B cell (primary cell): ENCODE measurements at regions not wholly inside any gene's neighbourhood (a gene's known extent, or its start where the extent isn't known, plus 50 kb on each side); places are given as distances from the start of the nearest gene placed in this dataset.

Source experiments
- ATAC-seq: fragments of 200-7000 bp; cut with Tn5 transposase; one replicate; pipeline ENCODE4 v1.10.0; 2021; ENCODE audit warnings: low read depth, mild to moderate bottlenecking, moderate number of reproducible peaks, moderate library complexity
- CTCF ChIA-PET: fragments of 350-600 bp; sonication (Branson Sonifier 250); formaldehyde crosslinking; loops from one replicate; lab custom pipeline; 2021; ENCODE audit warnings: antibody characterized with exemption, inconsistent platforms; lab: Charles Lee
- POLR2A ChIA-PET: fragments of 350-600 bp; sonication (Branson Sonifier 250); formaldehyde crosslinking; loops from one replicate; lab custom pipeline; 2021; ENCODE audit warnings: antibody characterized with exemption; lab: Charles Lee
- DNase-seq: peaks from one replicate; pipeline ENCODE4 v3.0.0; 2013
- H2AFZ ChIP-seq: 2 replicates; pipeline ENCODE4 v1.6.1; 2012; ENCODE audit warnings: mild to moderate bottlenecking, low read depth, low read length; ENCODE audit not compliant: insufficient read depth, poor library complexity, severe bottlenecking
- H3K27ac ChIP-seq, 2 donors: 1 replicate in 1 of 2; 2 replicates in 1 of 2; pipeline ENCODE4 v1.5.1; 2012 to 2013; ENCODE audit warnings: low read length in 2 of 2, mild to moderate bottlenecking in 2 of 2, moderate library complexity in 1 of 2
- H3K27me3 ChIP-seq, 4 experiments: fragments of 200-600 bp in 1 of 4; sonication (generic) in 1 of 4; replicated peaks in 1 of 4; 1 replicate in 2 of 4; 2 replicates in 2 of 4; pipeline versions ENCODE4 v1.6.1 to v1.7.0; 2013 to 2016; ENCODE audit warnings: low read length in 3 of 4, mild to moderate bottlenecking in 2 of 4, mixed read lengths in 1 of 4, moderate library complexity in 1 of 4; ENCODE audit not compliant: insufficient read depth in 4 of 4, control insufficient read depth in 3 of 4; ENCODE audit errors: control extremely low read depth in 1 of 4
- H3K36me3 ChIP-seq, 2 experiments: replicated peaks in 1 of 2; 1 replicate in 1 of 2; 2 replicates in 1 of 2; pipeline versions ENCODE4 v1.6.1 to v1.7.1; 2013; ENCODE audit warnings: low read length in 1 of 2; ENCODE audit not compliant: insufficient read depth in 2 of 2, control insufficient read depth in 1 of 2; ENCODE audit errors: control extremely low read depth in 1 of 2, extremely low read depth in 1 of 2
- H3K4me1 ChIP-seq, 2 donors: fragments of 200-600 bp in 1 of 2; sonication (generic) in 1 of 2; 1 replicate in 1 of 2; 2 replicates in 1 of 2; pipeline versions ENCODE4 v1.5.1 to v1.6.1; 2013 to 2017; ENCODE audit warnings: low read length in 2 of 2; ENCODE audit not compliant: control insufficient read depth in 2 of 2, insufficient read depth in 2 of 2
- H3K4me2 ChIP-seq: replicated peaks from 2 replicates; pipeline ENCODE3; 2012; ENCODE audit warnings: mild to moderate bottlenecking, low read depth, low read length; ENCODE audit not compliant: poor library complexity, severe bottlenecking
- H3K4me3 ChIP-seq, 5 experiments: fragments of 200-600 bp in 1 of 5; sonication (generic) in 1 of 5; 1 replicate in 3 of 5; 2 replicates in 2 of 5; pipeline versions ENCODE4 v1.5.1 to v1.7.0; 2011 to 2016; ENCODE audit warnings: low read length in 4 of 5, mild to moderate bottlenecking in 4 of 5, low read depth in 2 of 5, control low read depth in 1 of 5, moderate library complexity in 1 of 5; ENCODE audit not compliant: insufficient read depth in 1 of 5; ENCODE audit errors: control extremely low read depth in 1 of 5, extremely low read depth in 1 of 5
- H3K79me2 ChIP-seq: fragments of 200-600 bp; sonication (generic); one replicate; pipeline ENCODE4 v1.6.0; 2016; ENCODE audit warnings: low read length; ENCODE audit not compliant: control insufficient read depth, insufficient read depth
- H3K9ac ChIP-seq: fragments of 200-600 bp; sonication (generic); 2 replicates; pipeline ENCODE4 v1.6.1; 2017; ENCODE audit warnings: mild to moderate bottlenecking, low read length, moderate library complexity
- H3K9me3 ChIP-seq, 3 donors: one replicate each; pipeline versions ENCODE4 v1.6.1 to v1.7.1; 2013; ENCODE audit warnings: low read length in 2 of 3; ENCODE audit not compliant: control insufficient read depth in 2 of 3, insufficient read depth in 1 of 3; ENCODE audit errors: control extremely low read depth in 1 of 3
- H4K20me1 ChIP-seq: 2 replicates; pipeline ENCODE4 v1.6.0; 2012; ENCODE audit warnings: mild to moderate bottlenecking, low read length; ENCODE audit not compliant: insufficient read depth, control insufficient read depth, poor library complexity, severe bottlenecking
- H3K27ac Mint-ChIP-seq: one replicate; pipeline ENCODE4 v1.8.0; 2021; ENCODE audit warnings: mixed read lengths
- H3K27me3 Mint-ChIP-seq: one replicate; pipeline ENCODE4 v1.8.0; 2021; ENCODE audit warnings: mixed read lengths
- H3K4me1 Mint-ChIP-seq: one replicate; pipeline ENCODE4 v1.8.0; 2021; ENCODE audit warnings: mixed read lengths
- H3K4me3 Mint-ChIP-seq: one replicate; pipeline ENCODE4 v1.8.0; 2021; ENCODE audit warnings: mixed read lengths
- H3K9me3 Mint-ChIP-seq: one replicate; pipeline ENCODE4 v1.8.0; 2022; ENCODE audit warnings: mixed read lengths; ENCODE audit not compliant: insufficient read depth
- EZH2 ChIP-seq: IDR thresholded peaks from 2 replicates; pipeline ENCODE4 v1.6.1; 2012; ENCODE audit warnings: borderline replicate concordance, low read depth, mild to moderate bottlenecking, moderate library complexity, low read length; ENCODE audit not compliant: insufficient read depth, poor library complexity, severe bottlenecking
- WGBS: methylation state at CpG from one replicate; pipeline ENCODE4 v1.1.5; 2013; ENCODE audit warnings: missing lambda C conversion rate; ENCODE audit not compliant: insufficient coverage; 5-methylcytosine and 5-hydroxymethylcytosine counted together
- intact Hi-C: fragments of 100-400 bp; cut with micrococcal nuclease; formaldehyde crosslinking; loops from one replicate; pipeline ENCODE4 v1.10.0; 2022
- TF ChIP-seq, protein P1 (sequence below): fragments of 200-600 bp; IDR thresholded peaks from one replicate; pipeline ENCODE4 v1.8.0; 2022; ENCODE audit warnings: antibody characterized with exemption, mild to moderate bottlenecking

DNA sequence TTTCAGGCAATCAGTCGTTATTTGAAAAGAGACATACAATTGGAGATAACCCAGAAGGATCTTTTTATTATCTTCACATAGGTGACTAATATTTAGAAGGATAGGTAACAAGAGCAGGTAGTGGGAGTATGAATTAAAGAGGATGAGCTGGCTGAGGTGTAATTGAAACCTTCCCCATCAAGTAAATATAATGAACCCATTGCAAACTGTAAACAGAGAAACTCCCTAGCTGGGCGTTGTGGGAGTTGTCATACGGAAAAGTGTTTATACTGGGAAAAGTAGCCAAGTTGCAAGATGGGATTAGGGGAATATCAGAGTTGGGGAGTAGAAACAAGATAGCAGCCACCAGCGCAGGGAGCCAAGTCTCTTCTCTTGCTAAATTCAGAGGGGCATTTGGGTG, 448.4 kb downstream of the COG6 start:
- ChIA-PET POLR2A (no interaction called here), CTCF (interaction anchor here (0.7 to 1.2 kb wide), 2 partner anchors 18 to 23 kb away, joined by 3 to 4 read pairs; no protein-coding TSS in a partner anchor)
- Histone ChIP-seq H2AFZ (no peak overlapping the region), H3K9ac (no peak overlapping the region), H3K4me3 (no peak overlapping the region), H4K20me1 (no peaks in the 10 kb centered on the region), H3K9me3 (peaks cover 0 to 8% (median 7%) of the 10 kb centered on the region in 3 donors), H3K27me3 (no peaks in the 10 kb centered on the region), H3K36me3 (no peaks in the 10 kb centered on the region), H3K4me2 (no peak overlapping the region), H3K79me2 (no peaks in the 10 kb centered on the region), H3K27ac (no peak overlapping the region), H3K4me1 (peaks cover 20 to 23% of the 10 kb centered on the region in 2 donors)
- no peak for DNase-seq
- Mint-ChIP-seq H3K4me1 (peaks cover 22% of the 10 kb centered on the region), H3K27ac (no peak overlapping the region), H3K4me3 (no peak overlapping the region), H3K9me3 (peaks cover 2% of the 10 kb centered on the region), H3K27me3 (no peaks in the 10 kb centered on the region)
- TF ChIP-seq, protein P1, sequence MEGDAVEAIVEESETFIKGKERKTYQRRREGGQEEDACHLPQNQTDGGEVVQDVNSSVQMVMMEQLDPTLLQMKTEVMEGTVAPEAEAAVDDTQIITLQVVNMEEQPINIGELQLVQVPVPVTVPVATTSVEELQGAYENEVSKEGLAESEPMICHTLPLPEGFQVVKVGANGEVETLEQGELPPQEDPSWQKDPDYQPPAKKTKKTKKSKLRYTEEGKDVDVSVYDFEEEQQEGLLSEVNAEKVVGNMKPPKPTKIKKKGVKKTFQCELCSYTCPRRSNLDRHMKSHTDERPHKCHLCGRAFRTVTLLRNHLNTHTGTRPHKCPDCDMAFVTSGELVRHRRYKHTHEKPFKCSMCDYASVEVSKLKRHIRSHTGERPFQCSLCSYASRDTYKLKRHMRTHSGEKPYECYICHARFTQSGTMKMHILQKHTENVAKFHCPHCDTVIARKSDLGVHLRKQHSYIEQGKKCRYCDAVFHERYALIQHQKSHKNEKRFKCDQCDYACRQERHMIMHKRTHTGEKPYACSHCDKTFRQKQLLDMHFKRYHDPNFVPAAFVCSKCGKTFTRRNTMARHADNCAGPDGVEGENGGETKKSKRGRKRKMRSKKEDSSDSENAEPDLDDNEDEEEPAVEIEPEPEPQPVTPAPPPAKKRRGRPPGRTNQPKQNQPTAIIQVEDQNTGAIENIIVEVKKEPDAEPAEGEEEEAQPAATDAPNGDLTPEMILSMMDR, result no peak
- TF ChIP-seq EZH2, result no peak
- intact Hi-C loops, result no loop called here
- ATAC-seq, result no peak
- WGBS, result 100% methylated on average over 2 of the region's 4 CpGs

DNA sequence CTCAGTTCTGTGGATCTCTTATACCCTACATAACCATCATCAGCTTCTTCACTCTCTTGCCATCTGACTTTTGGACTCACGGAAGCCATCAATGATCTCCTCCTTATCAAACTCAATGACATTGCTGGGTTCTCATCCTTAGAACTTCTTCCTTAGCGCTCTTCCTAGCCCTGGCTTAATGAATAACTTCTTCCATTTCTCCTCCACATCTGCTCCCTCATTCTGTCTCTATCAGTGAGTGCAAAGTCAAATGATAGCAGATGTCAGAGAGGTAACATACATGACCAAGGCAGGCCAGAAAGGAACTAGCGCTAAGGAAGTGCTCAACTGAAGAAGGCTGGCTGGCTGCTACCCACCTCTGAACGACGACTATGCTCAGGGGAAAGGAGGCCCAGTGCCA, 449.8 kb downstream of the COG6 start:
- Histone ChIP-seq H3K36me3 (no peaks in the 10 kb centered on the region), H3K27me3 (no peaks in the 10 kb centered on the region), H2AFZ (no peak overlapping the region), H3K4me3 (no peak overlapping the region), H4K20me1 (no peaks in the 10 kb centered on the region), H3K4me2 (no peak overlapping the region), H3K9ac (no peak overlapping the region), H3K9me3 (no peaks in the 10 kb centered on the region), H3K27ac (no peak overlapping the region), H3K4me1 (peaks cover 20 to 23% of the 10 kb centered on the region in 2 donors), H3K79me2 (no peaks in the 10 kb centered on the region)
- intact Hi-C loops, result no loop called here
- Mint-ChIP-seq H3K4me1 (peaks cover 22% of the 10 kb centered on the region), H3K4me3 (no peak overlapping the region), H3K27me3 (no peaks in the 10 kb centered on the region), H3K9me3 (no peaks in the 10 kb centered on the region), H3K27ac (no peak overlapping the region)
- ATAC-seq (no peak), DNase-seq (no peak)
- ChIA-PET CTCF (interaction anchor here (0.9 kb wide), 1 partner anchor 36 kb away, joined by 3 read pairs; no protein-coding TSS in a partner anchor), POLR2A (no interaction called here)
- WGBS, result 100% methylated on average over 1 of the region's 5 CpGs
- no peak for TF ChIP-seq EZH2
- TF ChIP-seq, protein P1, result no peak
